HepG2 (cell line): ENCODE measurements at regions not wholly inside any gene's neighbourhood (a gene's known extent, or its start where the extent isn't known, plus 50 kb on each side); places are given as distances from the start of the nearest gene placed in this dataset.

Source experiments
- ATAC-seq: fragments of 200-7000 bp; cut with Tn5 transposase; 3 replicates; pipeline ENCODE4 v1.9.1; 2020; ENCODE audit warnings: mild to moderate bottlenecking, moderate library complexity
- BruUV-seq: library from RNA; stranded (reverse); fragments of 400-500 nt; replicated peaks from 2 replicates; lab custom pipeline; 2021; lab: Mats Ljungman, UMichigan
- CTCF ChIA-PET: fragments of 300-600 bp; formaldehyde crosslinking; extraction: SDS; loops from one replicate; lab custom pipeline; 2021; ENCODE audit warnings: low total read pairs, inconsistent platforms, low intra/inter-chr PET ratio; lab: Yijun Ruan, JAX
- POLR2A ChIA-PET: fragments of 350-600 bp; sonication (Branson Sonifier 250); formaldehyde crosslinking; loops from one replicate; lab custom pipeline; 2020; ENCODE audit warnings: antibody characterized with exemption, inconsistent platforms; lab: Yijun Ruan, JAX
- DNase-seq: peaks from one replicate; pipeline ENCODE4 v3.0.0-alpha.2; 2015; ENCODE audit warnings: low spot score
- FAIRE-seq: peaks from 3 replicates; lab custom pipeline; 2011; peaks lifted over from hg19 to GRCh38; lab: Jason Lieb, UNC
- H2AFZ ChIP-seq: one replicate; pipeline ENCODE4 v1.6.1; 2011; ENCODE audit warnings: low read length, inconsistent platforms
- H3K27ac ChIP-seq: fragments of 300-600 bp; 3 replicates; pipeline ENCODE4 v1.8.0; 2011; ENCODE audit warnings: mixed run types, mild to moderate bottlenecking, mixed read lengths, low read length, inconsistent platforms; ENCODE audit not compliant: insufficient read depth; ENCODE audit errors: extremely low read length
- H3K27me3 ChIP-seq, 2 experiments: fragments of 200-600 bp in 1 of 2; 2 replicates in 1 of 2; 3 replicates in 1 of 2; pipeline versions ENCODE4 v1.6.0 to v1.8.0; 2011; ENCODE audit warnings: low read length in 2 of 2, mild to moderate bottlenecking in 2 of 2, moderate library complexity in 2 of 2, inconsistent platforms in 1 of 2; ENCODE audit not compliant: insufficient read depth in 2 of 2, control insufficient read depth in 1 of 2
- H3K36me3 ChIP-seq, 2 experiments: fragments of 200-600 bp in 1 of 2; replicated peaks in 1 of 2; 2 replicates in 1 of 2; 3 replicates in 1 of 2; pipeline versions ENCODE4 v1.5.1 to v1.8.0; 2011; ENCODE audit warnings: low read length in 2 of 2, inconsistent platforms in 1 of 2; ENCODE audit not compliant: insufficient read depth in 2 of 2, control insufficient read depth in 1 of 2
- H3K4me1 ChIP-seq: 2 replicates; pipeline ENCODE4 v1.5.1; 2012; ENCODE audit warnings: low read length, inconsistent platforms; ENCODE audit not compliant: insufficient read depth
- H3K4me2 ChIP-seq: 2 replicates; pipeline ENCODE4 v1.6.0; 2011; ENCODE audit warnings: low read depth, low read length, inconsistent platforms
- H3K4me3 ChIP-seq, 3 experiments: fragments of 200-600 bp in 1 of 3; sonication (generic), shearing (Covaris generic) in 1 of 3; replicated peaks in 1 of 3; 2 replicates each; pipeline ENCODE4 v1.5.1; 2011 to 2016; ENCODE audit warnings: low read length in 3 of 3, inconsistent platforms in 2 of 3, low read depth in 2 of 3, mild to moderate bottlenecking in 2 of 3, control low read depth in 1 of 3, mixed read lengths in 1 of 3; ENCODE audit not compliant: insufficient read depth in 1 of 3
- H3K79me2 ChIP-seq: one replicate; pipeline ENCODE4 v1.6.1; 2011; ENCODE audit warnings: low read length, inconsistent platforms; ENCODE audit not compliant: insufficient read depth
- H3K9ac ChIP-seq: 2 replicates; pipeline ENCODE4 v1.6.0; 2011; ENCODE audit warnings: mild to moderate bottlenecking, low read depth, low read length, inconsistent platforms; ENCODE audit not compliant: insufficient read depth
- H3K9me3 ChIP-seq: 2 replicates; pipeline ENCODE4 v1.5.1; 2012; ENCODE audit warnings: mild to moderate bottlenecking, low read length
- H4K20me1 ChIP-seq: 2 replicates; pipeline ENCODE4 v1.6.0; 2011; ENCODE audit warnings: inconsistent platforms, mild to moderate bottlenecking, low read length, moderate library complexity; ENCODE audit not compliant: insufficient read depth
- BHLHE40 ChIP-seq: IDR thresholded peaks from 2 replicates; pipeline ENCODE4 v1.6.1; 2011; ENCODE audit warnings: low read length, improper control_type of control experiment
- ELF1 ChIP-seq: sonication (generic); formaldehyde crosslinking; IDR thresholded peaks from 2 replicates; pipeline ENCODE4 v1.4.0; 2020; ENCODE audit warnings: missing genetic modification reagents
- GABPB1 ChIP-seq: IDR thresholded peaks from 2 replicates; pipeline ENCODE4 v1.6.1; 2016; ENCODE audit warnings: mild to moderate bottlenecking, missing genetic modification reagents, moderate library complexity, missing compliant biosample characterization
- HNRNPL ChIP-seq: fragments of 200-400 bp; formaldehyde crosslinking; IDR thresholded peaks from 2 replicates; pipeline ENCODE4 v1.6.1; 2017; ENCODE audit warnings: mild to moderate bottlenecking, low read depth, low read length
- MAFK ChIP-seq, 2 experiments: IDR thresholded peaks in 1 of 2; conservative IDR thresholded peaks in 1 of 2; 2 replicates each; pipeline ENCODE4 v1.6.1; 2011; ENCODE audit warnings: improper control_type of control experiment in 2 of 2, low read length in 2 of 2
- NFKB2 ChIP-seq: sonication (generic); formaldehyde crosslinking; IDR thresholded peaks from 2 replicates; pipeline ENCODE4 v1.4.0; 2020; ENCODE audit warnings: missing genetic modification reagents, borderline replicate concordance
- NR1H2 ChIP-seq: sonication (generic); formaldehyde crosslinking; IDR thresholded peaks from 2 replicates; pipeline ENCODE4 v1.8.1; 2022; ENCODE audit warnings: low read depth, missing genetic modification reagents, borderline replicate concordance
- STAG1 ChIP-seq: sonication (generic); formaldehyde crosslinking; IDR thresholded peaks from 2 replicates; pipeline ENCODE4 v1.4.0; 2020; ENCODE audit warnings: missing genetic modification reagents
- TEAD3 ChIP-seq: optimal IDR thresholded peaks from 2 replicates; pipeline ENCODE3; 2016; ENCODE audit warnings: borderline replicate concordance
- ZFP62 ChIP-seq: sonication (generic); formaldehyde crosslinking; IDR thresholded peaks from 2 replicates; pipeline ENCODE4 v1.4.0; 2020; ENCODE audit warnings: missing genetic modification reagents
- ZFX ChIP-seq: sonication (generic); formaldehyde crosslinking; IDR thresholded peaks from 2 replicates; pipeline ENCODE4 v1.4.0; 2020; ENCODE audit warnings: mild to moderate bottlenecking, low read depth, missing genetic modification reagents, moderate library complexity
- ZNF451 ChIP-seq: sonication (generic); formaldehyde crosslinking; IDR thresholded peaks from 2 replicates; pipeline ENCODE4 v1.5.0; 2020; ENCODE audit warnings: mild to moderate bottlenecking, missing genetic modification reagents
- ZNF614 ChIP-seq: IDR thresholded peaks from 2 replicates; pipeline ENCODE4 v1.6.1; 2018; ENCODE audit warnings: missing biosample characterization, missing genetic modification reagents, inconsistent platforms, borderline replicate concordance
- ZNF644 ChIP-seq: IDR thresholded peaks from 2 replicates; pipeline ENCODE4 v1.6.1; 2016; ENCODE audit warnings: low read depth
- ZNF749 ChIP-seq: sonication (generic); formaldehyde crosslinking; IDR thresholded peaks from 2 replicates; pipeline ENCODE4 v1.8.0; 2022; ENCODE audit warnings: mild to moderate bottlenecking, missing genetic modification reagents, moderate library complexity, borderline replicate concordance
- ZNF781 ChIP-seq: sonication (generic); formaldehyde crosslinking; IDR thresholded peaks from 2 replicates; pipeline ENCODE4 v1.5.1; 2020; ENCODE audit warnings: borderline replicate concordance, mild to moderate bottlenecking, missing genetic modification reagents; ENCODE audit errors: not compliant biosample characterization
- ZSCAN12 ChIP-seq: sonication (generic); formaldehyde crosslinking; IDR thresholded peaks from 2 replicates; pipeline ENCODE4 v1.9.0; 2021; ENCODE audit warnings: mild to moderate bottlenecking, missing genetic modification reagents
- WGBS: methylation state at CpG from one replicate; pipeline ENCODE4 v1.1.6; 2017; ENCODE audit warnings: low lambda C conversion rate; 5-methylcytosine and 5-hydroxymethylcytosine counted together
- in situ Hi-C: cut with HindIII; loops from 2 replicates; pipeline ENCODE4 v1.10.0; 2017; ENCODE audit warnings: low pct_unique_long_range_greater_than_20kb; ENCODE audit not compliant: extremely low pct_ligation_motif_present
- intact Hi-C: fragments of 100-400 bp; cut with micrococcal nuclease; formaldehyde crosslinking; loops from one replicate; pipeline ENCODE4 v1.10.0; 2022; ENCODE audit not compliant: unreplicated experiment
- TF ChIP-seq, protein P1 (sequence below): sonication (generic); formaldehyde crosslinking; IDR thresholded peaks from 2 replicates; pipeline ENCODE4 v1.4.0; 2020; ENCODE audit warnings: mild to moderate bottlenecking, low read depth, missing genetic modification reagents
- TF ChIP-seq, protein P2 (sequence below): IDR thresholded peaks from 2 replicates; pipeline ENCODE4 v1.6.1; 2016
- TF ChIP-seq, protein P3 (sequence below): sonication (generic); formaldehyde crosslinking; IDR thresholded peaks from 2 replicates; pipeline ENCODE4 v1.4.0; 2020; ENCODE audit warnings: low read depth, missing genetic modification reagents

GRCh38 chr3:152139651-152140050, 129.1 kb upstream of the MBNL1 start (continued):
- no peak for TF ChIP-seq ZNF749 (CRISPR knock-in tag)
- TF ChIP-seq, protein P1, sequence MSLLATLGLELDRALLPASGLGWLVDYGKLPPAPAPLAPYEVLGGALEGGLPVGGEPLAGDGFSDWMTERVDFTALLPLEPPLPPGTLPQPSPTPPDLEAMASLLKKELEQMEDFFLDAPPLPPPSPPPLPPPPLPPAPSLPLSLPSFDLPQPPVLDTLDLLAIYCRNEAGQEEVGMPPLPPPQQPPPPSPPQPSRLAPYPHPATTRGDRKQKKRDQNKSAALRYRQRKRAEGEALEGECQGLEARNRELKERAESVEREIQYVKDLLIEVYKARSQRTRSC (CRISPR knock-in tag), result no peak

DNA sequence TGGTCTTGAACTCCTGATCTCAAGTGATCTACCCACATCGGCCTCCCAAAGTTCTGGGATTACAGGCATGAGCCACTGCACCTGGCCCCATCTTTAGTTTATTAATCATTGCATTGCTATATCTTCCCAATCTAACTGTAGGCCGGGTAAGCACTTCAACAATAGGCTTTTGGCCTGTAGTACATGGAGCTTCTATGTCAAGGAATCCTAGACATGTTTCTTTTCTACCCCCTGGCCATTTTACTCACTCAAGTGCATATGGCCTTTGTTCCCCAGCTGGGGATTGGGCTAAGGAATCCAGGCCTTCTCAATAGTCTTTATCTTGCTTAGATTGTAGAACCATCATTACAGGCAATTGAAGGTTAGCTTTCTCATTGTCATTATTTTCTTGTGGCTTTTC, 122.3 kb upstream of the MBNL1 start:
- Histone ChIP-seq H3K27ac (no peak overlapping the region), H3K27me3 (no peaks in the 10 kb centered on the region), H3K4me3 (no peak overlapping the region), H3K4me2 (no peak overlapping the region), H3K36me3 (no peaks in the 10 kb centered on the region), H2AFZ (no peak overlapping the region), H4K20me1 (no peaks in the 10 kb centered on the region), H3K79me2 (no peaks in the 10 kb centered on the region), H3K4me1 (no peaks in the 10 kb centered on the region), H3K9ac (no peak overlapping the region), H3K9me3 (no peaks in the 10 kb centered on the region)
- no peak for FAIRE-seq
- no peak for ATAC-seq
- in situ Hi-C loops (no loop called here), intact Hi-C loops (no loop called here)
- BruUV-seq, result no TSS peak
- ChIA-PET POLR2A (no interaction called here), CTCF (no interaction called here)
- WGBS, result 5% methylated on average over 2 of the region's 2 CpGs
- DNase-seq, result no peak
- TF ChIP-seq, protein P2, sequence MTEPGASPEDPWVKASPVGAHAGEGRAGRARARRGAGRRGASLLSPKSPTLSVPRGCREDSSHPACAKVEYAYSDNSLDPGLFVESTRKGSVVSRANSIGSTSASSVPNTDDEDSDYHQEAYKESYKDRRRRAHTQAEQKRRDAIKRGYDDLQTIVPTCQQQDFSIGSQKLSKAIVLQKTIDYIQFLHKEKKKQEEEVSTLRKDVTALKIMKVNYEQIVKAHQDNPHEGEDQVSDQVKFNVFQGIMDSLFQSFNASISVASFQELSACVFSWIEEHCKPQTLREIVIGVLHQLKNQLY (CRISPR knock-in tag), result no peak
- TF ChIP-seq TEAD3 (no peak), MAFK (conservative IDR thresholded peaks at IDR 0.05 in 1 of 2, IDR thresholded peaks at IDR 0.05 in 1 of 2; ENCODE audit: low read length in 2 of 2) (no peak), ELF1 (CRISPR knock-in tag) (no peak), ZFP62 (CRISPR knock-in tag) (no peak), NR1H2 (no peak), STAG1 (CRISPR knock-in tag) (no peak), HNRNPL (no peak), ZNF644 (CRISPR knock-in tag) (no peak), ZNF451 (CRISPR knock-in tag) (no peak), ZNF781 (CRISPR knock-in tag) (no peak), ZFX (CRISPR knock-in tag) (no peak), BHLHE40 (no peak), ZNF614 (no peak), ZSCAN12 (CRISPR knock-in tag) (no peak), GABPB1 (no peak), NFKB2 (CRISPR knock-in tag) (no peak)
- TF ChIP-seq, protein P3, sequence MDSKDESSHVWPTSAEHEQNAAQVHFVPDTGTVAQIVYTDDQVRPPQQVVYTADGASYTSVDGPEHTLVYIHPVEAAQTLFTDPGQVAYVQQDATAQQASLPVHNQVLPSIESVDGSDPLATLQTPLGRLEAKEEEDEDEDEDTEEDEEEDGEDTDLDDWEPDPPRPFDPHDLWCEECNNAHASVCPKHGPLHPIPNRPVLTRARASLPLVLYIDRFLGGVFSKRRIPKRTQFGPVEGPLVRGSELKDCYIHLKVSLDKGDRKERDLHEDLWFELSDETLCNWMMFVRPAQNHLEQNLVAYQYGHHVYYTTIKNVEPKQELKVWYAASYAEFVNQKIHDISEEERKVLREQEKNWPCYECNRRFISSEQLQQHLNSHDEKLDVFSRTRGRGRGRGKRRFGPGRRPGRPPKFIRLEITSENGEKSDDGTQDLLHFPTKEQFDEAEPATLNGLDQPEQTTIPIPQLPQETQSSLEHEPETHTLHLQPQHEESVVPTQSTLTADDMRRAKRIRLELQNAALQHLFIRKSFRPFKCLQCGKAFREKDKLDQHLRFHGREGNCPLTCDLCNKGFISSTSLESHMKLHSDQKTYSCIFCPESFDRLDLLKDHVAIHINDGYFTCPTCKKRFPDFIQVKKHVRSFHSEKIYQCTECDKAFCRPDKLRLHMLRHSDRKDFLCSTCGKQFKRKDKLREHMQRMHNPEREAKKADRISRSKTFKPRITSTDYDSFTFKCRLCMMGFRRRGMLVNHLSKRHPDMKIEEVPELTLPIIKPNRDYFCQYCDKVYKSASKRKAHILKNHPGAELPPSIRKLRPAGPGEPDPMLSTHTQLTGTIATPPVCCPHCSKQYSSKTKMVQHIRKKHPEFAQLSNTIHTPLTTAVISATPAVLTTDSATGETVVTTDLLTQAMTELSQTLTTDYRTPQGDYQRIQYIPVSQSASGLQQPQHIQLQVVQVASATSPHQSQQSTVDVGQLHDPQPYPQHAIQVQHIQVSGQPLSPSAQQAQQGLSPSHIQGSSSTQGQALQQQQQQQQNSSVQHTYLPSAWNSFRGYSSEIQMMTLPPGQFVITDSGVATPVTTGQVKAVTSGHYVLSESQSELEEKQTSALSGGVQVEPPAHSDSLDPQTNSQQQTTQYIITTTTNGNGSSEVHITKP (CRISPR knock-in tag), result no peak
